SK-N-SH (cell line): ENCODE measurements at regions not wholly inside any gene's neighbourhood (a gene's known extent, or its start where the extent isn't known, plus 50 kb on each side); places are given as distances from the start of the nearest gene placed in this dataset.

Source experiments
- CHD2 ChIP-seq: fragments of 150-350 bp; IDR thresholded peaks from 2 replicates; pipeline ENCODE4 v1.6.1; 2018; ENCODE audit warnings: low read length; ENCODE audit not compliant: partially characterized antibody
- FOXJ3 ChIP-seq: sonication (generic); formaldehyde crosslinking; IDR thresholded peaks from 2 replicates; pipeline ENCODE4 v1.5.1; 2020; ENCODE audit warnings: mild to moderate bottlenecking, missing genetic modification reagents
- FOXM1 ChIP-seq: IDR thresholded peaks from 2 replicates; pipeline ENCODE4 v1.4.0; 2012; ENCODE audit warnings: low read depth, mild to moderate bottlenecking
- RAD21 ChIP-seq: IDR thresholded peaks from 2 replicates; pipeline ENCODE4 v1.6.1; 2012; ENCODE audit warnings: mild to moderate bottlenecking, low read length
- RFX5 ChIP-seq: IDR thresholded peaks from 2 replicates; pipeline ENCODE4 v1.6.1; 2012; ENCODE audit warnings: mild to moderate bottlenecking, improper control_type of control experiment, low read length
- TF ChIP-seq, protein P1 (sequence below): fragments of 200-600 bp; sonication (generic); IDR thresholded peaks from 2 replicates; pipeline ENCODE4 v1.6.1; 2017; ENCODE audit warnings: antibody characterized with exemption, mild to moderate bottlenecking, moderate library complexity
- TF ChIP-seq, protein P2 (sequence below): IDR thresholded peaks from 2 replicates; pipeline ENCODE4 v1.4.0; 2012; ENCODE audit warnings: low read depth, borderline replicate concordance

DNA sequence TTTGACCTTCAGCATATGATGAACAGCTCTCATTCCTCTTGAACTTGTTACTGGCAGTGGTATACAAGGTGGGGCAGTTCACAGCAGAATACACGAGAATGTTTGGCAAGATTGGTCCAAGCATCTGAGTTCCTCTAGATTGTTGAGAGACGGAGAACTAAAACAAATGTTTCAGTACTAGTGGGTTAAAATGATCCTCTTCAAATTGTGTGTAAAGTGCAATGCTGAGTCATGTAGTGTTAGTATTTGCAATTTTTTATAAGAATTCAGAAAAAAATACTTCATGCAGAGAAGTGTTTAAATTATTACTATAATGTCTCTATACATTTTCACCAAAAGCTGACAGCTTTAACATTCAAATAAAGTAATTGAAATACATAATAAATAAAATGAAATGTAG is 879.8 kb downstream of the TFAP2A start:
- TF ChIP-seq, protein P1, sequence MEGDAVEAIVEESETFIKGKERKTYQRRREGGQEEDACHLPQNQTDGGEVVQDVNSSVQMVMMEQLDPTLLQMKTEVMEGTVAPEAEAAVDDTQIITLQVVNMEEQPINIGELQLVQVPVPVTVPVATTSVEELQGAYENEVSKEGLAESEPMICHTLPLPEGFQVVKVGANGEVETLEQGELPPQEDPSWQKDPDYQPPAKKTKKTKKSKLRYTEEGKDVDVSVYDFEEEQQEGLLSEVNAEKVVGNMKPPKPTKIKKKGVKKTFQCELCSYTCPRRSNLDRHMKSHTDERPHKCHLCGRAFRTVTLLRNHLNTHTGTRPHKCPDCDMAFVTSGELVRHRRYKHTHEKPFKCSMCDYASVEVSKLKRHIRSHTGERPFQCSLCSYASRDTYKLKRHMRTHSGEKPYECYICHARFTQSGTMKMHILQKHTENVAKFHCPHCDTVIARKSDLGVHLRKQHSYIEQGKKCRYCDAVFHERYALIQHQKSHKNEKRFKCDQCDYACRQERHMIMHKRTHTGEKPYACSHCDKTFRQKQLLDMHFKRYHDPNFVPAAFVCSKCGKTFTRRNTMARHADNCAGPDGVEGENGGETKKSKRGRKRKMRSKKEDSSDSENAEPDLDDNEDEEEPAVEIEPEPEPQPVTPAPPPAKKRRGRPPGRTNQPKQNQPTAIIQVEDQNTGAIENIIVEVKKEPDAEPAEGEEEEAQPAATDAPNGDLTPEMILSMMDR: no peak
- no peak for TF ChIP-seq FOXM1
- no peak for TF ChIP-seq FOXJ3 (CRISPR knock-in tag)
- TF ChIP-seq, protein P2, sequence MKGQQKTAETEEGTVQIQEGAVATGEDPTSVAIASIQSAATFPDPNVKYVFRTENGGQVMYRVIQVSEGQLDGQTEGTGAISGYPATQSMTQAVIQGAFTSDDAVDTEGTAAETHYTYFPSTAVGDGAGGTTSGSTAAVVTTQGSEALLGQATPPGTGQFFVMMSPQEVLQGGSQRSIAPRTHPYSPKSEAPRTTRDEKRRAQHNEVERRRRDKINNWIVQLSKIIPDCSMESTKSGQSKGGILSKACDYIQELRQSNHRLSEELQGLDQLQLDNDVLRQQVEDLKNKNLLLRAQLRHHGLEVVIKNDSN: no peak
- no peak for TF ChIP-seq RFX5
- TF ChIP-seq CHD2: no peak
- TF ChIP-seq RAD21: no peak
